CD8-positive, alpha-beta memory T cell (primary cell): ENCODE measurements at regions not wholly inside any gene's neighbourhood (a gene's known extent, or its start where the extent isn't known, plus 50 kb on each side); places are given as distances from the start of the nearest gene placed in this dataset.
"Not testable (repeated sequence)": the region's sequence is repeated elsewhere in the genome, so short reads cannot be mapped to it uniquely, and the experiment has no call there.

Experiments used
- CTCF ChIA-PET: fragments of 350-600 bp; sonication (Branson Sonifier 250); formaldehyde crosslinking; loops from one replicate; lab custom pipeline; 2021; ENCODE audit warnings: antibody characterized with exemption; lab: Charles Lee
- POLR2A ChIA-PET: fragments of 350-600 bp; sonication (Branson Sonifier 250); formaldehyde crosslinking; loops from one replicate; lab custom pipeline; 2021; ENCODE audit warnings: antibody characterized with exemption; lab: Charles Lee
- DNase-seq, 5 donors: peaks; one replicate each; pipeline versions ENCODE4 v3.0.0 to v3.0.0-alpha.2; 2020 to 2022; ENCODE audit warnings: mixed read lengths in 1 of 5
- H3K27ac ChIP-seq: one replicate; pipeline ENCODE4 v1.7.0; 2013; ENCODE audit warnings: low read depth, mild to moderate bottlenecking, low read length, moderate library complexity
- H3K27me3 ChIP-seq: 2 replicates; pipeline ENCODE4 v1.7.0; 2013; ENCODE audit warnings: low read length, mild to moderate bottlenecking; ENCODE audit not compliant: insufficient read depth, poor library complexity, severe bottlenecking
- H3K36me3 ChIP-seq: 2 replicates; pipeline ENCODE4 v1.7.0; 2013; ENCODE audit warnings: mild to moderate bottlenecking, low read length, moderate library complexity; ENCODE audit not compliant: insufficient read depth
- H3K4me1 ChIP-seq: 2 replicates; pipeline ENCODE4 v1.7.0; 2013; ENCODE audit warnings: mild to moderate bottlenecking, low read length, moderate library complexity; ENCODE audit not compliant: insufficient read depth
- H3K4me3 ChIP-seq: 2 replicates; pipeline ENCODE4 v1.7.0; 2013; ENCODE audit warnings: mild to moderate bottlenecking, low read length
- H3K9me3 ChIP-seq: 2 replicates; pipeline ENCODE4 v1.7.0; 2013; ENCODE audit warnings: mild to moderate bottlenecking, low read length
- H3K27ac Mint-ChIP-seq, 8 donors: one replicate each; pipeline ENCODE4 v1.8.0; 2020 to 2021; ENCODE audit warnings: mixed read lengths in 8 of 8, mild to moderate bottlenecking in 6 of 8, inconsistent platforms in 3 of 8, moderate library complexity in 3 of 8
- H3K27me3 Mint-ChIP-seq, 2 donors: one replicate each; pipeline ENCODE4 v1.8.0; 2020 to 2021; ENCODE audit warnings: mixed read lengths in 2 of 2, mild to moderate bottlenecking in 1 of 2, moderate library complexity in 1 of 2
- H3K36me3 Mint-ChIP-seq, 3 donors: one replicate each; pipeline ENCODE4 v1.8.0; 2020 to 2021; ENCODE audit warnings: mixed read lengths in 3 of 3, inconsistent platforms in 1 of 3, mild to moderate bottlenecking in 1 of 3
- H3K4me1 Mint-ChIP-seq, 3 donors: one replicate each; pipeline ENCODE4 v1.8.0; 2020 to 2021; ENCODE audit warnings: mixed read lengths in 3 of 3, inconsistent platforms in 1 of 3, mild to moderate bottlenecking in 1 of 3
- H3K4me3 Mint-ChIP-seq, 7 donors: one replicate each; pipeline ENCODE4 v1.8.0; 2020 to 2021; ENCODE audit warnings: mixed read lengths in 7 of 7, mild to moderate bottlenecking in 6 of 7, moderate library complexity in 4 of 7, inconsistent platforms in 2 of 7
- H3K9me3 Mint-ChIP-seq, 5 donors: one replicate each; pipeline ENCODE4 v1.8.0; 2020 to 2022; ENCODE audit warnings: mixed read lengths in 5 of 5, mild to moderate bottlenecking in 3 of 5, moderate library complexity in 2 of 5, inconsistent platforms in 1 of 5

DNA sequence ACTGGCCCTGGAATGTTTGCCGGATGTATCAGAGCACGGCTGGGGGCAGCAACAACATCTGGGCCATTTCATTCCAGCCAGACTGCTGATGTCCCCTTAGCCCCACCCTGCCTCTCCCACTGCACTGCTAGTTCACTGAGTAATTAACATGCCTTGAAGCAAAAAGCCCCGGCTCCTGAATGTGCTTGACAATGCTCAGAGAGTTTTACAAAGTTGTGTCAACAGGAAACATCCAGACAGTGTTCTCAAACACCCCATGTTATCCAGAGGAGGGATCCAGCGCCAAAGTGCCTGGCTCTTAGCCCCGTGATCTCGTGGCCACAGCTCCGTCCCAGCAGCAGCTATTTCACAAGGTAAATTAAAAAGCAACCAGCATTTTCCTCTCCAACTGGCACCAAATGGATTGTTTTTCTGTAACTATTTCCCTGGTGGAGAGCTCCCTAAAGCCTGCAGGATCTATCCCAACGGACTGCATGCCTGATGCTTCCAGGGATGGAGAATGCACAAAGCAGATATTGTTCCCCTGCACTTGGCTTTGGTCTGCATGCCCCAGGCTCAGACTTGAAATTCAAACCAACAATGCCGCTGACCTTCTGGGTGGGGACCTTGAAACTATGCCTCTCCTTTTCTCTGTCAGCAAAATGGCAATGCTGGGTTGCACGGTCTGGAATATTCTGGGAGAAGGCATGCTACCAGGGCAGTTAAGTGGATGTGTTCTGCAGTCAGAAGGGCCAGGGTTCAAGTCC, 115.6 kb upstream of the CDH5 start:
- no peak overlapping the region for H3K4me3 Mint-ChIP-seq
- no peak for DNase-seq
- H3K36me3 ChIP-seq: no peaks in the 10 kb centered on the region
- no peak overlapping the region for H3K27ac Mint-ChIP-seq
- CTCF ChIA-PET: no interaction called here
- H3K4me3 ChIP-seq: no peak overlapping the region
- no peaks in the 10 kb centered on the region for H3K27me3 ChIP-seq
- POLR2A ChIA-PET: no interaction called here
- H3K36me3 Mint-ChIP-seq: no peaks in the 10 kb centered on the region
- no peaks in the 10 kb centered on the region for H3K9me3 ChIP-seq
- H3K4me1 Mint-ChIP-seq: no peaks in the 10 kb centered on the region
- no peaks in the 10 kb centered on the region for H3K4me1 ChIP-seq
- peaks cover 6 to 14% of the 10 kb centered on the region in 2 donors for H3K27me3 Mint-ChIP-seq
- H3K27ac ChIP-seq: no peak overlapping the region
- no peaks in the 10 kb centered on the region for H3K9me3 Mint-ChIP-seq

GRCh38 chr16:66247516-66248481, 118.7 kb upstream of the CDH5 start:
- Histone ChIP-seq H3K9me3 (no peaks in the 10 kb centered on the region), H3K4me3 (no peak overlapping the region), H3K4me1 (no peaks in the 10 kb centered on the region), H3K27me3 (no peaks in the 10 kb centered on the region), H3K36me3 (no peaks in the 10 kb centered on the region), H3K27ac (no peak overlapping the region)
- peaks cover 8 to 21% of the 10 kb centered on the region in 2 donors for H3K27me3 Mint-ChIP-seq
- H3K9me3 Mint-ChIP-seq: no peaks in the 10 kb centered on the region
- ChIA-PET CTCF (no interaction called here), POLR2A (no interaction called here)
- H3K27ac Mint-ChIP-seq: peak overlapping the region in 1 of 8 donors; percentile 54
- no peaks in the 10 kb centered on the region for H3K4me1 Mint-ChIP-seq
- DNase-seq: no peak
- no peaks in the 10 kb centered on the region for H3K36me3 Mint-ChIP-seq
- no peak overlapping the region for H3K4me3 Mint-ChIP-seq

DNA sequence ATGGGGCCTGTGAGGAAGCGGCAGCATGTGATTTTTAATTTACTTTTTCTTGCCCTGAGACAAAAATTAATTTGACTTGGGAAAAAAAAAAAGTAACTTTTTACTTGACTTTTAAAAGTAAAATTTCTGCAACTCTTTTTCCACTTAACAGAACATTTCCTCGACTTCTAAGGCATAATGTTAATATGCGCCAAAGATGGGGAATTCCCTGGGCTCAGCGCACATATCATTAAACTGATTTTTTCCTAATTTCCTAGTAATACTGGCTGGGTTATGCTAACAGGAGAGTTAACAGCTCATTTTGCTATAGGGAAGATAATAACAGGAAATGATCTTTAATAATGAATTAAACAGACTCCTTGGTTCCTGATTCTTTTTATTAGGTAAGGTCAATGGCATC, 120.6 kb upstream of the CDH5 start:
- H3K4me1 Mint-ChIP-seq: no peaks in the 10 kb centered on the region
- CTCF ChIA-PET: no interaction called here

DNA sequence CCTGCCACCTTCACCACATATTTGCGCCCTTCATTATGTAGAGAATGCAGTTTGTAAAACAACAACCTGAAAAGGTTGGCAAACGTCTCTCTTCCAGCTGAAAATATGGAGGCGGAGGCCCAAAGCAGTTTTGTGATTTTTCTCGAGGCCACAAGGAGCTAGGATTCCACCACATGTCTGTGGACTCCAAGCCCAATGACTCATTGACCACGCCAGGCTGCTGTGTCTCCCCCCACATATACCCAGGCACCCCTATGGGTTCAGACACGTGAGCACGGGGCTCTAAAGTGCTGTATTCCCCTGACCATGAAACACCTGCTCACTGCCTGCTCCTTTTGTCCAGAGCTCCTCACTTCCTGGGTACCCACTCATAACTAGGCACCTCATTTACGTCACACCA, 121.4 kb upstream of the CDH5 start:
- no peak overlapping the region for H3K4me3 Mint-ChIP-seq
- Histone ChIP-seq H3K4me1 (no peaks in the 10 kb centered on the region), H3K36me3 (no peaks in the 10 kb centered on the region), H3K27me3 (no peaks in the 10 kb centered on the region), H3K4me3 (no peak overlapping the region), H3K27ac (no peak overlapping the region), H3K9me3 (no peaks in the 10 kb centered on the region)
- no peak for DNase-seq
- CTCF ChIA-PET: interaction anchor here (1.0 kb wide), 1 partner anchor 12 kb away, joined by 3 read pairs; no protein-coding TSS in a partner anchor
- peaks cover 10 to 15% of the 10 kb centered on the region in 2 donors for H3K27me3 Mint-ChIP-seq
- POLR2A ChIA-PET: no interaction called here
- peaks cover 0 to 2% (median 0%) of the 10 kb centered on the region in 3 donors for H3K36me3 Mint-ChIP-seq
- H3K9me3 Mint-ChIP-seq: peaks cover 0 to 3% (median 2%) of the 10 kb centered on the region in 5 donors
- H3K4me1 Mint-ChIP-seq: no peaks in the 10 kb centered on the region
- no peak overlapping the region for H3K27ac Mint-ChIP-seq

More for the DNA sequence above, 120.6 kb upstream of the CDH5 start:
- no peak for DNase-seq
- POLR2A ChIA-PET: no interaction called here
- H3K36me3 Mint-ChIP-seq: no peaks in the 10 kb centered on the region
- Histone ChIP-seq H3K36me3 (no peaks in the 10 kb centered on the region), H3K27ac (no peak overlapping the region), H3K4me1 (no peaks in the 10 kb centered on the region), H3K27me3 (no peaks in the 10 kb centered on the region), H3K4me3 (no peak overlapping the region), H3K9me3 (no peaks in the 10 kb centered on the region)
- no peaks in the 10 kb centered on the region for H3K9me3 Mint-ChIP-seq
- H3K4me3 Mint-ChIP-seq: no peak overlapping the region
- no peak overlapping the region for H3K27ac Mint-ChIP-seq
- peaks cover 8 to 16% of the 10 kb centered on the region in 2 donors for H3K27me3 Mint-ChIP-seq

GRCh38 chr16:66242672-66243071, 123.8 kb upstream of the CDH5 start:
- no peaks in the 10 kb centered on the region for H3K36me3 ChIP-seq
- no peaks in the 10 kb centered on the region for H3K27me3 ChIP-seq
- ChIA-PET POLR2A (no interaction called here), CTCF (no interaction called here)
- no peak overlapping the region for H3K27ac Mint-ChIP-seq
- H3K4me1 Mint-ChIP-seq: no peaks in the 10 kb centered on the region
- H3K4me3 Mint-ChIP-seq: no peak overlapping the region
- H3K36me3 Mint-ChIP-seq: peaks cover 0 to 4% (median 0%) of the 10 kb centered on the region in 3 donors
- peaks cover 12 to 22% of the 10 kb centered on the region in 2 donors for H3K27me3 Mint-ChIP-seq
- no peak overlapping the region for H3K27ac ChIP-seq
- peaks cover 0 to 8% (median 3%) of the 10 kb centered on the region in 5 donors for H3K9me3 Mint-ChIP-seq
- H3K4me1 ChIP-seq: no peaks in the 10 kb centered on the region
- H3K4me3 ChIP-seq: no peak overlapping the region
- no peak for DNase-seq
- no peaks in the 10 kb centered on the region for H3K9me3 ChIP-seq

- H3K27me3 ChIP-seq, POLR2A ChIA-PET, CTCF ChIA-PET, DNase-seq, H3K4me3 ChIP-seq, H3K9me3 Mint-ChIP-seq, H3K27ac Mint-ChIP-seq, H3K4me3 Mint-ChIP-seq, H3K36me3 Mint-ChIP-seq, H3K9me3 ChIP-seq, H3K4me1 ChIP-seq, H3K27ac ChIP-seq, H3K36me3 ChIP-seq, H3K4me1 Mint-ChIP-seq: not testable (repeated sequence)
- peaks cover 12 to 22% of the 10 kb centered on the region in 2 donors for H3K27me3 Mint-ChIP-seq
These were observed 124.3 kb upstream of the CDH5 start for GRCh38 chr16:66242206-66242605.

DNA sequence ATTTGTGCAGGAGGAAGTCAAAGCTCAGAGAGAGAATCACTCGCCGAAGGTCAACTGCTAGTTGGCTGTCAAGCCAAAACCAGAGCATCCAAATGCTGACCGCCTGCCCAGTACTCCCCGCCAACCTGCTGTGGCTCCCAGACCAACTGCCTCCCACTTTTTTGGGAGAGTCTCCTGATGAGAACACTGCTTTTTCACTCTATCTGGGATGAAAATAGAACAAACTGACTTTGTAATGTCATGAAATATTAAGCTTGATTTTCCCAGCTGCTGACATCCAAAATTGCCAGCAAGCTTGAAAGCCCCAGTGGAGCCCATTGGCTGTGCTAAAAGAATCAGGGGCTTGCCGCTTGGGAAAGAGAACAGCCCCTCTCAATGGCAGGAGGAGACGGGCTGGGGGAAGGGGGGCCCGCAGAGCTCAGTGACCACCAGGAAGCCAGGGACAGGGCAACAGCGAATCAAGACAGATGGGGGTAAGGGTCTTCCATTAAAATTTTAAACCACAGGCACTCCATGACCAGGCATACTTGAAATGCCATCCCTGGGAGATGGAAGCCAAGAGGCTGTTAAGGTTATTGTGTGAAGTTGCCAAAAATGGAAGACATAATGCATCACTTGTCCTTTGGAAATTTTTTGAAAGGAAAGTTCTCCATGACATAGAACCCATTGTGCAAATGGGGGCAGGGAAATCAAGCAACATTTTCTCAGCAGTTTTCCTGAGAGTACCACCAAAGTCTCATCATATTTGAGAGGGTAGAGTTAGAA, 125.7 kb upstream of the CDH5 start:
- H3K4me3 Mint-ChIP-seq: no peak overlapping the region
- Histone ChIP-seq H3K4me1 (no peaks in the 10 kb centered on the region), H3K36me3 (no peaks in the 10 kb centered on the region), H3K27me3 (no peaks in the 10 kb centered on the region), H3K9me3 (no peaks in the 10 kb centered on the region), H3K4me3 (no peak overlapping the region), H3K27ac (no peak overlapping the region)
- peak overlapping the region in 1 of 8 donors; percentile 17 for H3K27ac Mint-ChIP-seq
- H3K4me1 Mint-ChIP-seq: no peaks in the 10 kb centered on the region
- peaks cover 16 to 22% of the 10 kb centered on the region in 2 donors for H3K27me3 Mint-ChIP-seq
- peaks cover 0 to 8% (median 3%) of the 10 kb centered on the region in 5 donors for H3K9me3 Mint-ChIP-seq
- peaks cover 0 to 4% (median 0%) of the 10 kb centered on the region in 3 donors for H3K36me3 Mint-ChIP-seq
- CTCF ChIA-PET: no interaction called here
- POLR2A ChIA-PET: no interaction called here
- no peak for DNase-seq
